K562 (cell line): ENCODE measurements at regions not wholly inside any gene's neighbourhood (a gene's known extent, or its start where the extent isn't known, plus 50 kb on each side); places are given as distances from the start of the nearest gene placed in this dataset.

ENCODE experiments used
- ATAC-seq: fragments of 200-7000 bp; cut with Tn5 transposase; 3 replicates; pipeline ENCODE4 v1.9.1; 2020; ENCODE audit warnings: moderate library complexity
- BruUV-seq: library from RNA; stranded (reverse); fragments of 400-500 nt; replicated peaks from 2 replicates; lab custom pipeline; 2021; lab: Mats Ljungman, UMichigan
- CTCF ChIA-PET: fragments of 300-600 bp; formaldehyde crosslinking; extraction: SDS; loops from one replicate; lab custom pipeline; 2021; ENCODE audit warnings: low intra/inter-chr PET ratio; lab: Yijun Ruan, JAX
- POLR2A ChIA-PET: fragments of 300-600, 350-650 bp; sonication (Branson Sonifier 250); formaldehyde crosslinking; extraction: SDS; loops from one replicate; lab custom pipeline; 2021; ENCODE audit warnings: antibody characterized with exemption, inconsistent platforms; lab: Yijun Ruan, JAX
- DNase-seq, 4 experiments: peaks; one replicate each; pipeline versions ENCODE4 v3.0.0 to v3.0.0-alpha.2; 2011 to 2018; ENCODE audit warnings: low spot score in 3 of 4, mixed read lengths in 3 of 4; ENCODE audit errors: extremely low read depth in 1 of 4
- FAIRE-seq: peaks from 2 replicates; lab custom pipeline; 2011; peaks lifted over from hg19 to GRCh38; lab: Jason Lieb, UNC
- H2AFZ ChIP-seq: 2 replicates; pipeline ENCODE4 v1.6.0; 2011; ENCODE audit warnings: low read depth, low read length, control low read depth, inconsistent platforms
- H3K27ac ChIP-seq: fragments of 200-600 bp; 3 replicates; pipeline ENCODE4 v1.8.0; 2011; ENCODE audit warnings: low read depth, mild to moderate bottlenecking, control low read depth, inconsistent platforms, low read length, moderate library complexity, mixed read lengths; ENCODE audit errors: extremely low read depth
- H3K27me3 ChIP-seq, 2 experiments: fragments of 300-600 bp in 1 of 2; 2 replicates in 1 of 2; 3 replicates in 1 of 2; pipeline versions ENCODE4 v1.6.0 to v1.8.0; 2011; ENCODE audit warnings: inconsistent platforms in 2 of 2, low read length in 2 of 2, mild to moderate bottlenecking in 1 of 2, mixed read lengths in 1 of 2, moderate library complexity in 1 of 2; ENCODE audit not compliant: control insufficient read depth in 2 of 2, insufficient read depth in 2 of 2
- H3K36me3 ChIP-seq: fragments of 300-600 bp; 3 replicates; pipeline ENCODE4 v1.8.0; 2011; ENCODE audit warnings: mild to moderate bottlenecking, low read length, inconsistent platforms; ENCODE audit not compliant: control insufficient read depth, insufficient read depth
- H3K4me1 ChIP-seq, 2 experiments: fragments of 200-600 bp in 1 of 2; replicated peaks in 1 of 2; 2 replicates in 1 of 2; 3 replicates in 1 of 2; pipeline versions ENCODE4 v1.5.1 to v1.8.0; 2011; ENCODE audit warnings: inconsistent platforms in 2 of 2, low read length in 2 of 2, mild to moderate bottlenecking in 1 of 2, mixed read lengths in 1 of 2, moderate library complexity in 1 of 2; ENCODE audit not compliant: control insufficient read depth in 2 of 2, insufficient read depth in 2 of 2
- H3K4me2 ChIP-seq: 2 replicates; pipeline ENCODE4 v1.6.1; 2011; ENCODE audit warnings: low read length, control low read depth, inconsistent platforms, mixed read lengths; ENCODE audit not compliant: insufficient read depth
- H3K4me3 ChIP-seq: fragments of 200-600 bp; sonication (generic), shearing (Covaris generic); 2 replicates; pipeline ENCODE4 v1.5.1; 2016; ENCODE audit warnings: control low read depth, inconsistent platforms
- H3K79me2 ChIP-seq: fragments of 200-600 bp; 3 replicates; pipeline ENCODE4 v1.8.0; 2011; ENCODE audit warnings: low read length, inconsistent platforms; ENCODE audit not compliant: control insufficient read depth, insufficient read depth
- H3K9ac ChIP-seq, 2 experiments: 2 replicates each; pipeline versions ENCODE4 v1.6.0 to v1.6.1; 2011; ENCODE audit warnings: low read depth in 2 of 2, low read length in 2 of 2, control low read depth in 1 of 2, inconsistent platforms in 1 of 2, mild to moderate bottlenecking in 1 of 2, mixed read lengths in 1 of 2; ENCODE audit not compliant: insufficient read depth in 1 of 2
- H3K9me1 ChIP-seq: one replicate; pipeline ENCODE4 v1.6.0; 2011; ENCODE audit warnings: inconsistent platforms, mild to moderate bottlenecking, low read length, moderate library complexity; ENCODE audit not compliant: control insufficient read depth, insufficient read depth
- H3K9me3 ChIP-seq: replicated peaks from 2 replicates; pipeline ENCODE4 v1.5.1; 2011; ENCODE audit warnings: low read depth, low read length, inconsistent platforms; ENCODE audit not compliant: control insufficient read depth, insufficient read depth
- H4K20me1 ChIP-seq: replicated peaks from 2 replicates; pipeline ENCODE4 v1.6.1; 2011; ENCODE audit warnings: low read length, inconsistent platforms, mixed read lengths; ENCODE audit not compliant: control insufficient read depth, insufficient read depth
- CBFA2T2 ChIP-seq: fragments of 450-650 bp; conservative IDR thresholded peaks from 2 replicates; pipeline ENCODE4 v1.6.1; 2017; ENCODE audit warnings: mild to moderate bottlenecking
- CBX8 ChIP-seq: fragments of 200-600 bp; sonication (generic); IDR thresholded peaks from 2 replicates; pipeline ENCODE4 v1.6.1; 2012; ENCODE audit warnings: borderline replicate concordance, mixed run types, low read depth, mild to moderate bottlenecking, moderate library complexity, mixed read lengths, low read length, control low read depth, inconsistent platforms; ENCODE audit not compliant: poor library complexity, severe bottlenecking; ENCODE audit errors: extremely low read depth
- DMBX1 ChIP-seq: fragments of 250-450 bp; sonication (Bioruptor Pico); IDR thresholded peaks from 2 replicates; pipeline ENCODE4 v1.8.0; 2022; ENCODE audit warnings: inconsistent platforms, mild to moderate bottlenecking, moderate library complexity, borderline replicate concordance
- DNMT1 ChIP-seq: fragments of 450-650 bp; IDR thresholded peaks from 2 replicates; pipeline ENCODE4 v1.6.1; 2016; ENCODE audit warnings: antibody characterized with exemption, mild to moderate bottlenecking
- FOXJ2 ChIP-seq: fragments of 200-800 bp; sonication (Bioruptor generic); IDR thresholded peaks from 2 replicates; pipeline ENCODE4 v1.6.1; 2016; ENCODE audit warnings: missing genetic modification characterization, missing compliant biosample characterization
- GATAD2A ChIP-seq: fragments of 450-650 bp; IDR thresholded peaks from 2 replicates; pipeline ENCODE4 v1.6.1; 2017
- NR3C1 ChIP-seq: sonication (generic); formaldehyde crosslinking; IDR thresholded peaks from 2 replicates; pipeline ENCODE4 v1.8.1; 2022; ENCODE audit warnings: missing genetic modification reagents
- RBBP5 ChIP-seq: fragments of 200-600 bp; sonication (generic); IDR thresholded peaks from 2 replicates; pipeline ENCODE4 v1.6.1; 2012; ENCODE audit warnings: borderline replicate concordance, mild to moderate bottlenecking, low read length, control low read depth, inconsistent platforms; ENCODE audit not compliant: insufficient read depth, poor library complexity, severe bottlenecking
- U2AF2 ChIP-seq: fragments of 200-400 bp; formaldehyde crosslinking; optimal IDR thresholded peaks from 2 replicates; pipeline ENCODE3; 2017; ENCODE audit warnings: low read depth, mild to moderate bottlenecking, low read length
- ZBTB9 ChIP-seq: fragments of 450-650 bp; formaldehyde crosslinking; IDR thresholded peaks from 2 replicates; pipeline ENCODE4 v1.4.0; 2020; ENCODE audit warnings: mild to moderate bottlenecking, moderate library complexity
- ZFX ChIP-seq: sonication (generic); formaldehyde crosslinking; IDR thresholded peaks from 2 replicates; pipeline ENCODE4 v1.8.0; 2022; ENCODE audit warnings: mild to moderate bottlenecking, missing genetic modification reagents, moderate library complexity
- ZNF23 ChIP-seq: fragments of 250-450 bp; sonication (Bioruptor Pico); IDR thresholded peaks from 2 replicates; pipeline ENCODE4 v1.4.0; 2020; ENCODE audit warnings: mild to moderate bottlenecking
- ZNF436 ChIP-seq: fragments of 250-450, 450-650 bp; sonication (Bioruptor Pico); formaldehyde crosslinking; IDR thresholded peaks from 2 replicates; pipeline ENCODE4 v1.7.0; 2020; ENCODE audit warnings: mild to moderate bottlenecking
- ZNF655 ChIP-seq: fragments of 250-450 bp; sonication (Bioruptor Pico); IDR thresholded peaks from 2 replicates; pipeline ENCODE4 v1.5.0; 2021
- WGBS: fragments of 100-300 bp; shearing (Covaris generic); methylation state at CpG from one replicate; pipeline ENCODE4 v1.1.6; 2016; ENCODE audit warnings: low coverage, mixed read lengths; ENCODE audit not compliant: insufficient coverage; ENCODE audit errors: missing lambda C conversion rate; 5-methylcytosine and 5-hydroxymethylcytosine counted together
- in situ Hi-C: fragments of 300-500 bp; cut with MboI; formaldehyde crosslinking; loops from 4 replicates; pipeline ENCODE4 v1.15.0; 2018; ENCODE audit warnings: inconsistent platforms, mixed read lengths
- intact Hi-C: fragments of 100-400 bp; cut with micrococcal nuclease; formaldehyde crosslinking; loops from 2 replicates; pipeline ENCODE4 v1.14.2; 2022

DNA sequence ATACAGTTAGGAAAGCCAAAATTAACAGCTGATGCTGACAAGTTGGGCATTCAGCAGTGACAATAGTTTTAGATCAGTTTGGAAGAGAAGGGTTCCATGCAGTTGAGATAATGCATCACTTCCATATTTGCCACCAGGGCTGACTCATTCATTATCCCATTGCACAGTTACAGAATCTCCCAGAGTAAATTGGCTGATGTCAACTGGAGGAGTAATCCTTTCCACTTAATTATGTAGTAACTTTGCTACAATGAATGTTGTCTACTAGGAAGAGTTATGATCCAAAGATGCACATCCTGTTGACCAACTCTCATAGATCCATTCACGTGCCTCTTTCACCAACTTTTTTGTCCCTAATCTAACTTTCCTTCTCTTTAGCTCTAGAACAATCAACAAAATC lies 123.3 kb upstream of the LUZP2 start:
- no peak for FAIRE-seq
- Histone ChIP-seq H3K27me3 (no peaks in the 10 kb centered on the region), H3K4me2 (no peak overlapping the region), H3K27ac (no peak overlapping the region), H4K20me1 (no peaks in the 10 kb centered on the region), H3K9me3 (no peaks in the 10 kb centered on the region), H3K9ac (no peak overlapping the region), H3K36me3 (no peaks in the 10 kb centered on the region), H3K79me2 (no peaks in the 10 kb centered on the region), H2AFZ (no peak overlapping the region), H3K4me1 (no peaks in the 10 kb centered on the region), H3K4me3 (no peak overlapping the region), H3K9me1 (no peaks in the 10 kb centered on the region)
- no peak for DNase-seq
- POLR2A ChIA-PET = no interaction called here
- ATAC-seq = no peak
- CTCF ChIA-PET = no interaction called here
- BruUV-seq = no TSS peak
- WGBS = 0% methylated on average over 1 of the region's 1 CpG
- intact Hi-C loops = no loop called here
- in situ Hi-C loops = no loop called here
- TF ChIP-seq GATAD2A (no peak), NR3C1 (no peak), DNMT1 (no peak), ZBTB9 (CRISPR knock-in tag) (no peak), ZNF655 (no peak), CBFA2T2 (no peak), U2AF2 (no peak), CBX8 (no peak), DMBX1 (CRISPR knock-in tag) (no peak), ZFX (CRISPR knock-in tag) (no peak), ZNF23 (CRISPR knock-in tag) (no peak), RBBP5 (no peak), ZNF436 (CRISPR knock-in tag) (no peak), FOXJ2 (tag) (no peak)
